ENCODE measurements at regions not wholly inside any gene's neighbourhood (a gene's known extent, or its start where the extent isn't known, plus 50 kb on each side); places are given as distances from the start of the nearest gene placed in this dataset.
"Not testable (repeated sequence)": the region's sequence is repeated elsewhere in the genome, so short reads cannot be mapped to it uniquely, and the experiment has no call there.

- not testable (repeated sequence) for TF ChIP-seq EZH2 (IDR thresholded peaks at IDR 0.05; ENCODE audit: borderline replicate concordance, low read length); CTCF (IDR thresholded peaks at IDR 0.05; ENCODE audit: low read length)
These were observed 439.9 kb downstream of the TUBA3C start for GRCh38 chr13:18741696-18742095.
